Osteoblast (primary cell): ENCODE measurements at regions not wholly inside any gene's neighbourhood (a gene's known extent, or its start where the extent isn't known, plus 50 kb on each side); places are given as distances from the start of the nearest gene placed in this dataset.

Source experiments
- DNase-seq: peaks from one replicate; pipeline ENCODE4 v3.0.0; 2011; ENCODE audit warnings: low spot score, mixed read lengths; ENCODE audit not compliant: insufficient read length; ENCODE audit errors: missing footprints
- H2AFZ ChIP-seq: 2 replicates; pipeline ENCODE4 v1.6.0; 2011; ENCODE audit warnings: mild to moderate bottlenecking, low read length
- H3K27ac ChIP-seq: 2 replicates; pipeline ENCODE4 v1.5.1; 2011; ENCODE audit warnings: mild to moderate bottlenecking, low read depth, low read length, moderate library complexity
- H3K27me3 ChIP-seq: 2 replicates; pipeline ENCODE4 v1.6.0; 2012; ENCODE audit warnings: mild to moderate bottlenecking, control low read depth, inconsistent platforms, low read length, moderate library complexity; ENCODE audit not compliant: insufficient read depth
- H3K36me3 ChIP-seq: 2 replicates; pipeline ENCODE4 v1.5.1; 2011; ENCODE audit warnings: mild to moderate bottlenecking, low read length, control low read depth, moderate library complexity; ENCODE audit not compliant: insufficient read depth
- H3K4me1 ChIP-seq: 2 replicates; pipeline ENCODE4 v1.5.1; 2011; ENCODE audit warnings: mild to moderate bottlenecking, low read length, control low read depth, moderate library complexity; ENCODE audit not compliant: insufficient read depth
- H3K4me2 ChIP-seq: 2 replicates; pipeline ENCODE4 v1.6.0; 2011; ENCODE audit warnings: mild to moderate bottlenecking, low read length; ENCODE audit not compliant: insufficient read depth
- H3K4me3 ChIP-seq: fragments of 200-600 bp; sonication (generic); 3 replicates; pipeline ENCODE4 v1.5.1; 2012; ENCODE audit warnings: mild to moderate bottlenecking, low read length, inconsistent platforms; ENCODE audit not compliant: insufficient read depth
- H3K79me2 ChIP-seq: 2 replicates; pipeline ENCODE4 v1.6.0; 2012; ENCODE audit warnings: mild to moderate bottlenecking, low read length, control low read depth, inconsistent platforms; ENCODE audit not compliant: insufficient read depth
- H3K9me3 ChIP-seq: 2 replicates; pipeline ENCODE4 v1.5.1; 2011; ENCODE audit warnings: low read depth, low read length, control low read depth
- H4K20me1 ChIP-seq: 2 replicates; pipeline ENCODE4 v1.6.0; 2012; ENCODE audit warnings: mild to moderate bottlenecking, low read length, control low read depth; ENCODE audit not compliant: insufficient read depth
- CTCF ChIP-seq: IDR thresholded peaks from 2 replicates; pipeline ENCODE4 v1.5.1; 2011; ENCODE audit warnings: mild to moderate bottlenecking, low read depth, low read length, moderate library complexity; ENCODE audit errors: extremely low read depth

- Histone ChIP-seq H3K27ac (no peak overlapping the region), H2AFZ (no peak overlapping the region), H3K4me2 (no peak overlapping the region), H3K36me3 (no peaks in the 10 kb centered on the region), H3K4me3 (no peak overlapping the region), H3K79me2 (no peaks in the 10 kb centered on the region), H3K27me3 (no peaks in the 10 kb centered on the region), H4K20me1 (no peaks in the 10 kb centered on the region), H3K9me3 (peaks cover 1% of the 10 kb centered on the region), H3K4me1 (no peaks in the 10 kb centered on the region)
- TF ChIP-seq CTCF = no peak
- DNase-seq = peak; percentile 10
Observed at GRCh38 chr2:35784777-35785176, 570.8 kb upstream of the CRIM1 start.

- Histone ChIP-seq H3K36me3 (no peaks in the 10 kb centered on the region), H3K4me1 (no peaks in the 10 kb centered on the region), H3K27me3 (no peaks in the 10 kb centered on the region), H3K4me3 (no peak overlapping the region), H3K9me3 (no peaks in the 10 kb centered on the region), H4K20me1 (no peaks in the 10 kb centered on the region), H3K27ac (no peak overlapping the region), H2AFZ (no peak overlapping the region), H3K4me2 (no peak overlapping the region), H3K79me2 (no peaks in the 10 kb centered on the region)
- no peak for DNase-seq
- TF ChIP-seq CTCF = no peak
Observed at GRCh38 chr2:35783723-35784122, 571.9 kb upstream of the CRIM1 start.

GRCh38 chr2:35741556-35741955, 614.0 kb upstream of the CRIM1 start:
- no peak overlapping the region for H3K27ac ChIP-seq
- no peaks in the 10 kb centered on the region for H3K79me2 ChIP-seq
- no peak overlapping the region for H2AFZ ChIP-seq
- no peaks in the 10 kb centered on the region for H3K4me1 ChIP-seq
- no peak overlapping the region for H3K4me2 ChIP-seq
- H3K27me3 ChIP-seq = no peaks in the 10 kb centered on the region
- TF ChIP-seq CTCF = no peak
- H3K36me3 ChIP-seq = no peaks in the 10 kb centered on the region
- no peaks in the 10 kb centered on the region for H3K9me3 ChIP-seq
- H4K20me1 ChIP-seq = no peaks in the 10 kb centered on the region
- no peak overlapping the region for H3K4me3 ChIP-seq
- DNase-seq = no peak

- H3K79me2 ChIP-seq = no peaks in the 10 kb centered on the region
- no peaks in the 10 kb centered on the region for H3K9me3 ChIP-seq
- H3K4me3 ChIP-seq = no peak overlapping the region
- no peak overlapping the region for H3K4me2 ChIP-seq
- no peaks in the 10 kb centered on the region for H3K36me3 ChIP-seq
- no peaks in the 10 kb centered on the region for H3K27me3 ChIP-seq
- no peak for TF ChIP-seq CTCF
- no peaks in the 10 kb centered on the region for H3K4me1 ChIP-seq
- no peak overlapping the region for H2AFZ ChIP-seq
- no peak for DNase-seq
- no peaks in the 10 kb centered on the region for H4K20me1 ChIP-seq
- no peak overlapping the region for H3K27ac ChIP-seq
Observed at GRCh38 chr2:35731674-35732073, 623.9 kb upstream of the CRIM1 start.
